Natural killer cell (primary cell): ENCODE measurements at regions not wholly inside any gene's neighbourhood (a gene's known extent, or its start where the extent isn't known, plus 50 kb on each side); places are given as distances from the start of the nearest gene placed in this dataset.
"Not testable (repeated sequence)": the region's sequence is repeated elsewhere in the genome, so short reads cannot be mapped to it uniquely, and the experiment has no call there.

Source experiments
- ATAC-seq, 3 donors: fragments of 150-1000 bp in 2 of 3; fragments of 200-7000 bp in 1 of 3; cut with Tn5 transposase; 1 replicate in 1 of 3; 2 replicates in 2 of 3; pipeline ENCODE4 v1.10.0; 2021; ENCODE audit warnings: mild to moderate bottlenecking in 2 of 3, moderate library complexity in 2 of 3
- DNase-seq, 2 donors: peaks; one replicate each; pipeline versions ENCODE4 v3.0.0 to v3.0.0-alpha.2; 2013 to 2021; ENCODE audit warnings: mixed read lengths in 1 of 2
- H3K27ac ChIP-seq: one replicate; pipeline ENCODE4 v1.5.1; 2013; ENCODE audit warnings: mild to moderate bottlenecking, low read length
- H3K27me3 ChIP-seq: one replicate; pipeline ENCODE4 v1.6.1; 2013; ENCODE audit warnings: low read length; ENCODE audit not compliant: control insufficient read depth, insufficient read depth
- H3K36me3 ChIP-seq: one replicate; pipeline ENCODE4 v1.6.1; 2013; ENCODE audit warnings: low read length; ENCODE audit not compliant: control insufficient read depth, insufficient read depth
- H3K4me1 ChIP-seq: one replicate; pipeline ENCODE4 v1.6.1; 2013; ENCODE audit warnings: low read length; ENCODE audit not compliant: control insufficient read depth, insufficient read depth
- H3K4me3 ChIP-seq: one replicate; pipeline ENCODE4 v1.5.1; 2013; ENCODE audit warnings: low read length
- H3K9me3 ChIP-seq: one replicate; pipeline ENCODE4 v1.6.1; 2013; ENCODE audit warnings: low read length; ENCODE audit not compliant: control insufficient read depth, insufficient read depth
- H3K27ac Mint-ChIP-seq, 2 donors: one replicate each; pipeline ENCODE4 v1.8.0; 2022; ENCODE audit warnings: mild to moderate bottlenecking in 2 of 2, mixed read lengths in 2 of 2, moderate library complexity in 1 of 2
- H3K27me3 Mint-ChIP-seq, 2 donors: one replicate each; pipeline ENCODE4 v1.8.0; 2022; ENCODE audit warnings: low read depth in 2 of 2, mixed read lengths in 2 of 2
- H3K36me3 Mint-ChIP-seq: one replicate; pipeline ENCODE4 v1.8.0; 2022; ENCODE audit warnings: mixed read lengths
- H3K4me1 Mint-ChIP-seq, 2 donors: one replicate each; pipeline ENCODE4 v1.8.0; 2022; ENCODE audit warnings: mixed read lengths in 2 of 2
- H3K4me3 Mint-ChIP-seq: one replicate; pipeline ENCODE4 v1.8.0; 2022; ENCODE audit warnings: mild to moderate bottlenecking, moderate library complexity, mixed read lengths
- H3K9me3 Mint-ChIP-seq, 2 donors: one replicate each; pipeline ENCODE4 v1.8.0; 2022; ENCODE audit warnings: mixed read lengths in 2 of 2
- WGBS: methylation state at CpG from one replicate; pipeline ENCODE4 v1.1.7; 2013; ENCODE audit warnings: missing lambda C conversion rate; ENCODE audit not compliant: insufficient coverage; 5-methylcytosine and 5-hydroxymethylcytosine counted together
- intact Hi-C: fragments of 100-400 bp; cut with micrococcal nuclease; formaldehyde crosslinking; loops from one replicate; pipeline ENCODE4 v1.14.2; 2022
- TF ChIP-seq, protein P1 (sequence below): fragments of 200-600 bp; IDR thresholded peaks from one replicate; pipeline ENCODE4 v1.8.0; 2022; ENCODE audit warnings: antibody characterized with exemption

DNA sequence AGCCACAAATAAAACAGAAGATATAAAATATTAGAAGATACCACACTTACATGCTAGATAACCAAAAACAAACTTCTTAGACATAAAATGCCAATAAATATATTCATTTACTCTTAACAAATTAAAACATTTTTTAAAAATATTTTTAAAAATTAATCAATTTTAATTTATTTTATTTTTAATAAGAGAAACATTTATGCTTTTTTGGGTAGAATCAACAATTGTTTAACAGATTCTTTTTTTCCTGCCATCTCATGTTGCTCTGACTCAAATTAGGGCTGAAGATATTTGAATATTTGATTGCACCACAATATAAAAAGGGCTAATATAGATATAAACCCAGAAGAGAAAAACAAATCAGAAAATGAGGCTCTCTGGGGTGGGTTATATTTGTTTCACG lies 172.6 kb downstream of the GOLGA6L6 start:
- H3K4me3 ChIP-seq = no peak overlapping the region
- Mint-ChIP-seq H3K36me3 (no peaks in the 10 kb centered on the region), H3K4me1 (no peaks in the 10 kb centered on the region), H3K27ac (no peak overlapping the region), H3K27me3 (no peaks in the 10 kb centered on the region), H3K4me3 (no peak overlapping the region), H3K9me3 (no peaks in the 10 kb centered on the region)
- DNase-seq (no peak), ATAC-seq (no peak)
- no CpG with 5 or more reads among the region's 1 CpG for WGBS
- H3K27me3 ChIP-seq = no peaks in the 10 kb centered on the region
- H3K36me3 ChIP-seq = no peaks in the 10 kb centered on the region
- H3K9me3 ChIP-seq = no peaks in the 10 kb centered on the region
- TF ChIP-seq, protein P1, sequence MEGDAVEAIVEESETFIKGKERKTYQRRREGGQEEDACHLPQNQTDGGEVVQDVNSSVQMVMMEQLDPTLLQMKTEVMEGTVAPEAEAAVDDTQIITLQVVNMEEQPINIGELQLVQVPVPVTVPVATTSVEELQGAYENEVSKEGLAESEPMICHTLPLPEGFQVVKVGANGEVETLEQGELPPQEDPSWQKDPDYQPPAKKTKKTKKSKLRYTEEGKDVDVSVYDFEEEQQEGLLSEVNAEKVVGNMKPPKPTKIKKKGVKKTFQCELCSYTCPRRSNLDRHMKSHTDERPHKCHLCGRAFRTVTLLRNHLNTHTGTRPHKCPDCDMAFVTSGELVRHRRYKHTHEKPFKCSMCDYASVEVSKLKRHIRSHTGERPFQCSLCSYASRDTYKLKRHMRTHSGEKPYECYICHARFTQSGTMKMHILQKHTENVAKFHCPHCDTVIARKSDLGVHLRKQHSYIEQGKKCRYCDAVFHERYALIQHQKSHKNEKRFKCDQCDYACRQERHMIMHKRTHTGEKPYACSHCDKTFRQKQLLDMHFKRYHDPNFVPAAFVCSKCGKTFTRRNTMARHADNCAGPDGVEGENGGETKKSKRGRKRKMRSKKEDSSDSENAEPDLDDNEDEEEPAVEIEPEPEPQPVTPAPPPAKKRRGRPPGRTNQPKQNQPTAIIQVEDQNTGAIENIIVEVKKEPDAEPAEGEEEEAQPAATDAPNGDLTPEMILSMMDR = no peak
- H3K4me1 ChIP-seq = no peaks in the 10 kb centered on the region
- intact Hi-C loops = no loop called here
- no peak overlapping the region for H3K27ac ChIP-seq

DNA sequence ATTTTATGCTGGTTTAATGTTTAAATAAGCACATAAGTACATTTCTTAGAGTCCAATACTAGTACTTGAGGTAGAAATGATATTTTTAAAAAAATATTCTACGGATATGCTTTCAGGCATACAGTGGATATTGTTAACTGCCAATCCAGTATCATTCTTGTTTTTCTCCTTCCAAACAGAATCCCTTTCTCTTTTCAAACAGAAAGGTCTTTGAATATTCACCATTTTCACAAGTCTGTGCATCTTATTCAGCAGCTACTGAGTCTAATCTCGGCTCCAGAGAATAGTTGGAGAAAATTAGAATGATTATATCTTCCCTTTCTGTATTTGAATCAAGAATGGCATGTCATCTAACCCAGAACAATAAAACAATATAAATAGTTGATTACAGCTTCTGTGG lies 174.5 kb downstream of the GOLGA6L6 start:
- H3K9me3 ChIP-seq = no peaks in the 10 kb centered on the region
- no peaks in the 10 kb centered on the region for H3K4me1 ChIP-seq
- H3K9me3 Mint-ChIP-seq = no peaks in the 10 kb centered on the region
- no peak overlapping the region for H3K4me3 Mint-ChIP-seq
- H3K36me3 Mint-ChIP-seq = no peaks in the 10 kb centered on the region
- H3K36me3 ChIP-seq = no peaks in the 10 kb centered on the region
- TF ChIP-seq, protein P1 = no peak
- H3K27ac ChIP-seq = no peak overlapping the region
- intact Hi-C loops = no loop called here
- H3K27me3 ChIP-seq = no peaks in the 10 kb centered on the region
- no peak for ATAC-seq
- H3K27ac Mint-ChIP-seq = no peak overlapping the region
- no peak overlapping the region for H3K4me3 ChIP-seq
- DNase-seq = no peak
- H3K27me3 Mint-ChIP-seq = no peaks in the 10 kb centered on the region
- no peaks in the 10 kb centered on the region for H3K4me1 Mint-ChIP-seq
- WGBS = 90% methylated on average over 1 of the region's 2 CpGs

DNA sequence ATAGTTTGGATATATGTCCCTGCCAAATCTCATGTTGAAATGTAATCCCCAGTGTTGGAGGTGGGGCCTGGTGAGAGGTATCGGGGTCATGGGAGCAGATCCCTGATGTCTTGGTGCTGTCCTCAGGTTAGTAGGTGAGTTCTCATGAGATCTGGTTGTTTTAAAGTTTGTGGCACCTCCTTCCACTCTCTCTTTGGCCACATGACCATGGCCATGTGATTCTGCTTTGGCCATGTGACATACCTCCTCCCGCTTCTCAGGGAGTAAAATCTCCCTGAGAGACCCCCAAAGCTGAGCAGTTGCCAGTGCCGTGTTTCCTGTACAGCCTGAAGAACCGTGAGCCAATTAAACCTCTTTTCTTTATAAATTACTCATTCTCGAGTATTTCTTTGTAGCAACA lies 178.0 kb downstream of the GOLGA6L6 start:
- H3K27me3 ChIP-seq, H3K4me1 ChIP-seq, H3K4me3 Mint-ChIP-seq, H3K27ac Mint-ChIP-seq, intact Hi-C loops, DNase-seq, H3K27ac ChIP-seq, H3K4me3 ChIP-seq, H3K36me3 Mint-ChIP-seq, H3K4me1 Mint-ChIP-seq, H3K9me3 ChIP-seq, H3K27me3 Mint-ChIP-seq, H3K9me3 Mint-ChIP-seq, ATAC-seq, H3K36me3 ChIP-seq: not testable (repeated sequence)
- 85% methylated on average over 5 of the region's 5 CpGs for WGBS

DNA sequence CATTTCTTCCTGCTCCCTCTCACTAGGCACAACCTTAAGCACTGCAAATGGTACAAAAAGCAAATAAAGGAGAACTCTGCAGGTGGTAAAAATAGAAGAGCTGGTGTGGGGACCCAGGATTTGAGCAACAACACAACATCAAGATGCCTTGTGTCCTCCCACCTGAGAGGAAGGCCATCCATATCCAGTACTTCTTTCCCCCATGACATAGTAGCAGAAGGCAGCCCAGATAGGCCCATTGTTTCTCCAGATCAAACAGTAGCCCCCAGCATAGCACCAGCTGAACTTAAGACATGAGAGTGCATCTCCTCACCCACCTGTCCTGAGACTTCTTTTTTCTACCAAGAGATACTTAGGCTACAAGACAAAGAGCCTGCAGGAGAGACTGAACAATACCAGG lies 180.5 kb downstream of the GOLGA6L6 start:
- Histone ChIP-seq H3K36me3 (no peaks in the 10 kb centered on the region), H3K27me3 (no peaks in the 10 kb centered on the region), H3K9me3 (no peaks in the 10 kb centered on the region), H3K27ac (no peak overlapping the region), H3K4me1 (peaks cover 7% of the 10 kb centered on the region), H3K4me3 (no peak overlapping the region)
- no peak for ATAC-seq
- Mint-ChIP-seq H3K4me3 (no peak overlapping the region), H3K9me3 (no peaks in the 10 kb centered on the region), H3K27me3 (no peaks in the 10 kb centered on the region), H3K36me3 (no peaks in the 10 kb centered on the region), H3K4me1 (peaks cover 6 to 13% of the 10 kb centered on the region in 2 donors), H3K27ac (no peak overlapping the region)
- intact Hi-C loops = no loop called here
- TF ChIP-seq, protein P1 = no peak
- no peak for DNase-seq
